Activated T-cell treated with anti-CD3 and anti-CD28 coated beads, Interleukin-2, amount 50 U/mL, for 72 hours (primary cell): ENCODE measurements at regions not wholly inside any gene's neighbourhood (a gene's known extent, or its start where the extent isn't known, plus 50 kb on each side); places are given as distances from the start of the nearest gene placed in this dataset.

ENCODE experiments used
- ATAC-seq, 2 donors: fragments of 150-1000 bp; cut with Tn5 transposase; replicated peaks in 1 of 2; 2 replicates each; pipeline ENCODE4 v1.10.0; 2021; ENCODE audit warnings: moderate library complexity in 2 of 2, mild to moderate bottlenecking in 1 of 2
- DNase-seq, 2 donors: peaks; one replicate each; pipeline ENCODE4 v3.0.0; 2021 to 2022; ENCODE audit warnings: mixed read lengths in 1 of 2
- H3K27ac Mint-ChIP-seq: one replicate; pipeline ENCODE4 v1.8.0; 2022; ENCODE audit warnings: mild to moderate bottlenecking, moderate library complexity, mixed read lengths
- H3K27me3 Mint-ChIP-seq: one replicate; pipeline ENCODE4 v1.8.0; 2022; ENCODE audit warnings: low read depth, mixed read lengths
- H3K36me3 Mint-ChIP-seq, 2 donors: one replicate each; pipeline ENCODE4 v1.8.0; 2022; ENCODE audit warnings: mixed read lengths in 2 of 2, mild to moderate bottlenecking in 1 of 2; ENCODE audit not compliant: insufficient read depth in 2 of 2
- H3K4me1 Mint-ChIP-seq: one replicate; pipeline ENCODE4 v1.8.0; 2022; ENCODE audit warnings: low read depth, mixed read lengths
- H3K4me3 Mint-ChIP-seq, 2 donors: one replicate each; pipeline ENCODE4 v1.8.0; 2022; ENCODE audit warnings: mild to moderate bottlenecking in 2 of 2, mixed read lengths in 2 of 2, moderate library complexity in 2 of 2
- H3K9me3 Mint-ChIP-seq, 2 donors: one replicate each; pipeline ENCODE4 v1.8.0; 2022; ENCODE audit warnings: mixed read lengths in 2 of 2

DNA sequence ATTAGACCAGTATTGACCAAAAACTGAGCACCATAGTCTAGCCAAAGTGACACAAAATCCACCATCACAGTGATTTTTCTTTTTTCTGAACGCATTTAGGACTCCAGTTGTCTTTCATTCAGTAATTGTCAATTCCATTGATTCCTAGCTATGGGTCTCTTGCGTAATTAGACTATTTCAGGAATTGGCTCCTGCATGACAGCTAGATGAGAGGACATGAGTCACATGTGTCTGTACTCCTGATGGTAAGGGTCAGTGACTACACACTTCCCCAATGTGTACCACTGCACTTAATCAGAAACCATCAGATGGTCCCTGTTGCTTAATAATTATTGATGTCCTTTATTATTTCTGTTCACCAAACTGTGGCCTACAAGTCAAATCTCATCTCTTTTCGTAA, 469.5 kb downstream of the POM121L12 start:
- Mint-ChIP-seq H3K36me3 (peaks cover 0 to 2% of the 10 kb centered on the region in 2 donors), H3K4me1 (no peaks in the 10 kb centered on the region), H3K27ac (no peak overlapping the region), H3K4me3 (no peak overlapping the region), H3K9me3 (peaks cover 7 to 10% of the 10 kb centered on the region in 2 donors), H3K27me3 (no peaks in the 10 kb centered on the region)
- DNase-seq (no peak), ATAC-seq (no peak)

DNA sequence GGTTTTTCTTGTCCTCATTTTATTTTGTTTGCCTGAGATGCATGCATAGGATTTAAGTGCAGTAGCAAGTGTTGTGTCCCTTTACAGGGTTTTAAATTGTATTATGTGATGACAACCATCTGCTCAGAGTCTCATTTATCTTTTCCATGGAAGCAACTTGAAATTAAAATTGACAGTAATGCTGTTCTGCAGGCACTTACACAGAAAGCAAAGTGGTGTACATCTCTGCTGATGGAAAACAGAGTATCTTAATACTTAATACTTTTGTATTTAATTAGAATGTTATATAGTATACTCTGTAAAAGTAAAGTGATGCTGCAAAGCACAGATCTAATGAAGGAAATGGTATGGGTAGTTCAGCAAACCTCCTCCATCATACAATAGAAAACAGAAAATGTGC, 482.9 kb downstream of the POM121L12 start:
- Mint-ChIP-seq H3K27ac (no peak overlapping the region), H3K36me3 (peaks cover 0 to 1% of the 10 kb centered on the region in 2 donors), H3K27me3 (no peaks in the 10 kb centered on the region), H3K4me1 (no peaks in the 10 kb centered on the region), H3K4me3 (no peak overlapping the region), H3K9me3 (peaks cover 12% of the 10 kb centered on the region in 2 donors)
- no peak for DNase-seq
- no peak for ATAC-seq

DNA sequence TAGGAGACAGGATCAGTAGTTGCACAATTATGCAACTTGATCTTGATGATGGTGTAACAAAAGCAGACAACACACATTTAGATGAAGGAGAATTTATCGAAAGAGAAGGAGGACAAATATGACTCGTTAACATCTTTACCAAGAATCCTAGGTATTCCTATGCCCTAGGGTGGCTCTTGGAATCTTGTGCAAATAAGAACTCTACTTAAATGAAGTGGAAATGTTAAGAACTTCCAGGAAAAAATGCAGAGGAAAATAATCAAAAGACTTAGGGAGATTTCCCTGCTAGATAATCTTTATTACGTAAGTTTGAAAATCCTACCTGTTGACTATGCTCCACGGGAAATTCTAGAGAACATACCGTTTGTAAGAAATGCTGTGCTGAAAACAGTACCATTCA, 485.4 kb downstream of the POM121L12 start:
- ATAC-seq = no peak
- peaks cover 12% of the 10 kb centered on the region in 2 donors for H3K9me3 Mint-ChIP-seq
- DNase-seq = no peak
- no peaks in the 10 kb centered on the region for H3K27me3 Mint-ChIP-seq
- H3K36me3 Mint-ChIP-seq = peaks cover 0 to 1% of the 10 kb centered on the region in 2 donors
- no peak overlapping the region for H3K4me3 Mint-ChIP-seq
- no peak overlapping the region for H3K27ac Mint-ChIP-seq
- no peaks in the 10 kb centered on the region for H3K4me1 Mint-ChIP-seq

DNA sequence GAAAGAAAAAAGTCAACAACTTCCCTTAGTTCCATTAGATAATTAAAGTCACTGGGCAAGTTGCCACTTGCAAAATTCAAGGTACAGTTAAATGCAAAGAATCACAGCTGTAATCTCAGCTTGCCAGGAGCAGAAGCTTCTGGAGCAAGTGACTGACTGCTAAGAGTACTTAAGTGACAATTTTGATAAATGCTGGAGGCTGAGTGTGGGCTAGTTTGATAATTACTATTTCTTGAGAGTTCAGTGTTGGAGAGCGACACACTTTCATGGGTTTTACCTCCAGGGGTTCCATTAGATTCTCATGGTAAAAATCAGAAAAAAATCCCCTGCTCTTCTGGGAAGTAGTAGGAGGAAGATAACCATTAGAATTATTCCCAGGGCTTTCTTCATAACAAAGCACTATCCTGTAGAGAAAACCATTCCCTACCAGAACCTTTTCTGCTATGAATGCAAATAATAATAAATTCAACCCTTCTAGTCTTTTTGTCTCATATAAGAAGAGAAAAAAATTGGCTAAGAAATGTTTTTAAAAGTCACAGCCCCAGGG, 486.3 kb downstream of the POM121L12 start:
- no peaks in the 10 kb centered on the region for H3K36me3 Mint-ChIP-seq

DNA sequence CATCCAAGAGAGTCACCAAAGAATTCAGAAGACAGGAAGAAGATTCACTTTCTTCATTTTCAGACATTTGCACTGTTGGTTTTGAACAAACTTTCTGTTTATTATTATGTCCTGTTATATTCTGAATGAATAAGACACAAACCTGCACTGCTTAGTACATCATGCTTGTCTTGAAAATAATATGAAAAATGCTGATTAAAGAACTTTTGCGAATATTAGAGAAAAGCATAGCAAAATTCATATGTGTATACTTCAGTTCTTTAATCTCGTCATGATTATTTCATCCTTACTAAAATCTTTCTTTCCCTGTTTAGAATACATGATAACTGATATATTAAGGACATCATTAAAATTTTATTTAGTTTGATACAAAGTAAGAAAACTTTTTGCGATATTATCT, 504.1 kb downstream of the POM121L12 start:
- ATAC-seq = no peak
- Mint-ChIP-seq H3K27me3 (no peaks in the 10 kb centered on the region), H3K4me3 (no peak overlapping the region), H3K9me3 (peaks cover 13 to 14% of the 10 kb centered on the region in 2 donors), H3K4me1 (no peaks in the 10 kb centered on the region), H3K36me3 (peaks cover 2% of the 10 kb centered on the region in 2 donors), H3K27ac (no peak overlapping the region)
- no peak for DNase-seq

More for the DNA sequence above, 486.3 kb downstream of the POM121L12 start:
- H3K27ac Mint-ChIP-seq = no peak overlapping the region
- DNase-seq = no peak
- H3K27me3 Mint-ChIP-seq = no peaks in the 10 kb centered on the region
- H3K4me3 Mint-ChIP-seq = no peak overlapping the region
- ATAC-seq = no peak
- H3K9me3 Mint-ChIP-seq = peaks cover 12 to 13% of the 10 kb centered on the region in 2 donors
- no peaks in the 10 kb centered on the region for H3K4me1 Mint-ChIP-seq

DNA sequence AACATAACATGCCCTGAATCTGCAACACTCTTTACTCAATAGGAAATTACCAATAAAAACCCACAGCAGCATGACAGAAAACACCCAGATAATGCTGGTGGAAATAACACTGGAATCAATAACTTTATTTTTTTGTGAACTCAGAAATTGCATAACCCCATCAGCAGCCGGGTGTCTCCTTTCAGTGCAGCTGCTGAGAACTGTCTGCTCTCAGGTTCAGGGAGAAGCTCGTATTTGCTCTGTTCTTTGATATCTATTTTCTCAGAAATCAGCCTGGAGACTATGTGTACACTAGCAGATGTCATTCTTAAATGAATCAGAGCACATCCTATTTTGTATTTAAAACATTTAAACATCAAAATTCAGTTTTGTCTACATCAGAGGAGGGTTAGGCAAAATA, 506.0 kb downstream of the POM121L12 start:
- DNase-seq (no peak), ATAC-seq (no peak)
- Mint-ChIP-seq H3K27ac (no peak overlapping the region), H3K4me3 (no peak overlapping the region), H3K27me3 (no peaks in the 10 kb centered on the region), H3K4me1 (no peaks in the 10 kb centered on the region), H3K36me3 (peaks cover under 1 to 2% of the 10 kb centered on the region in 2 donors), H3K9me3 (peaks cover 12 to 19% of the 10 kb centered on the region in 2 donors)

DNA sequence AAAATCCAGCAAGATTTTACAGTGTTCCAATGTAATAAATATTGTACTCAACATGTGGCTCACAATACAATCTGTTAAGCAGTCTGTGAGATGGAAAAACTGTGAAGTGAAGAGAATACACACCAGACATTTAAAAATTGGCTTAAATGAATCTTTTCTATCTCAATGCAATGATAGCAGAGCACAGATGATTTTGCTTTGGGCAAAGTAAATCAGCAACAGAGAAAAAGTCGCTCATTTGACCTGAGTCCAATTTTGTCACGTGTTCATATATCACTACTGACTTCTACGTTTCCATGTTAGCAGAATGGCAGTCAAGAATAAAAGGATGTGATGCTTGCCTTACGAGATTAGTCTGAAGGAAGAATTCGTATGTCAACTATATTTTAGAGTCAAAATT, 506.7 kb downstream of the POM121L12 start:
- Mint-ChIP-seq H3K4me1 (no peaks in the 10 kb centered on the region), H3K27ac (no peak overlapping the region), H3K9me3 (peaks cover 12 to 19% of the 10 kb centered on the region in 2 donors), H3K4me3 (no peak overlapping the region), H3K27me3 (no peaks in the 10 kb centered on the region), H3K36me3 (peaks cover 0 to 2% of the 10 kb centered on the region in 2 donors)
- DNase-seq (no peak), ATAC-seq (no peak)
